GM23248 (cell line): ENCODE measurements at regions not wholly inside any gene's neighbourhood (a gene's known extent, or its start where the extent isn't known, plus 50 kb on each side); places are given as distances from the start of the nearest gene placed in this dataset.

ENCODE experiments used
- EZH2 ChIP-seq: fragments of 200-600 bp; sonication (generic); IDR thresholded peaks from 2 replicates; pipeline ENCODE4 v1.6.1; 2018; ENCODE audit warnings: antibody characterized with exemption, mild to moderate bottlenecking; ENCODE audit not compliant: insufficient read depth, poor library complexity, severe bottlenecking
- EZH2phosphoT487 ChIP-seq: fragments of 200-600 bp; sonication (generic); IDR thresholded peaks from 2 replicates; pipeline ENCODE4 v1.6.1; 2018; ENCODE audit warnings: antibody characterized with exemption, moderate library complexity, mild to moderate bottlenecking, low read depth; ENCODE audit not compliant: insufficient read depth

- TF ChIP-seq EZH2phosphoT487 (no peak), EZH2 (no peak)
Observed at GRCh38 chr2:154603682-154604081, 94.8 kb upstream of the KCNJ3 start.
